Colonic mucosa (tissue), 4 donors: ENCODE measurements at regions not wholly inside any gene's neighbourhood (a gene's known extent, or its start where the extent isn't known, plus 50 kb on each side); places are given as distances from the start of the nearest gene placed in this dataset.

Experiments
- DNase-seq: peaks from one replicate; pipeline ENCODE4 v3.0.0-alpha.2; 2020
- H3K27ac ChIP-seq: fragments of 200-600 bp; one replicate; pipeline ENCODE4 v1.8.0; 2021
- H3K27me3 ChIP-seq: fragments of 200-600 bp; one replicate; pipeline ENCODE4 v1.8.0; 2021
- H3K36me3 ChIP-seq: fragments of 200-600 bp; one replicate; pipeline ENCODE4 v1.8.0; 2021
- H3K4me1 ChIP-seq: fragments of 200-600 bp; one replicate; pipeline ENCODE4 v1.8.0; 2021; ENCODE audit warnings: mild to moderate bottlenecking
- H3K4me3 ChIP-seq: fragments of 200-600 bp; one replicate; pipeline ENCODE4 v1.8.0; 2021
- H3K9ac ChIP-seq, 2 donors: one replicate each; pipeline ENCODE4 v1.7.0; 2013; ENCODE audit warnings: control low read depth in 2 of 2, low read depth in 2 of 2, low read length in 2 of 2
- H3K9me3 ChIP-seq: fragments of 200-600 bp; one replicate; pipeline ENCODE4 v1.8.0; 2021
- intact Hi-C: fragments of 100-400 bp; cut with DNase I; formaldehyde crosslinking; loops from one replicate; pipeline ENCODE4 v1.14.1; 2022
- TF ChIP-seq, protein P1 (sequence below): fragments of 200-600 bp; IDR thresholded peaks from one replicate; pipeline ENCODE4 v1.8.0; 2022; ENCODE audit warnings: antibody characterized with exemption, mild to moderate bottlenecking
- donor health status: healthy.
- donor health status: DM: no; HTN: no; CAD: no.
- donor health status: DM: no; HTN: no; CAD: no.

DNA sequence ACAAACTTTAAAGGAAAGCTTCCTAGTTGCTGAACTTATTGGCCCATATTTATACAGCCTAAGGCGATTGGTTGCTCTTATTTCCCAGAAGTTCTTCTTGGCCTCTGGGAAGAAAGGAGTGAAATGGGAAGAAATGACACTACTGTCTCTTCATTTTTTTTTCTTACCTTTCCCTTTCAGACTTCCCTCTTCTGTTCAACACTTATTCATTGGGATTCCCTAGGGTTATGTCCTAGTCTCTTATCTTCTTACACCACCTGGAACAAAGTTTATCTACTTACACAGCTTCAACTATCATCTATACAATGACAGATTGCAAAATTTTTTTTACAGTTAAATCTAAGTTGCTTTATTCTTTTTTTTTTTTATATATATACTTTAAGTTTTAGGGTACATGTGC lies 68.0 kb downstream of the SNX12 start:
- Histone ChIP-seq H3K36me3 (no peaks in the 10 kb centered on the region), H3K27me3 (no peaks in the 10 kb centered on the region), H3K4me1 (no peaks in the 10 kb centered on the region), H3K9ac (no peak overlapping the region), H3K27ac (no peak overlapping the region), H3K4me3 (no peak overlapping the region), H3K9me3 (no peaks in the 10 kb centered on the region)
- no peak for DNase-seq
- TF ChIP-seq, protein P1, sequence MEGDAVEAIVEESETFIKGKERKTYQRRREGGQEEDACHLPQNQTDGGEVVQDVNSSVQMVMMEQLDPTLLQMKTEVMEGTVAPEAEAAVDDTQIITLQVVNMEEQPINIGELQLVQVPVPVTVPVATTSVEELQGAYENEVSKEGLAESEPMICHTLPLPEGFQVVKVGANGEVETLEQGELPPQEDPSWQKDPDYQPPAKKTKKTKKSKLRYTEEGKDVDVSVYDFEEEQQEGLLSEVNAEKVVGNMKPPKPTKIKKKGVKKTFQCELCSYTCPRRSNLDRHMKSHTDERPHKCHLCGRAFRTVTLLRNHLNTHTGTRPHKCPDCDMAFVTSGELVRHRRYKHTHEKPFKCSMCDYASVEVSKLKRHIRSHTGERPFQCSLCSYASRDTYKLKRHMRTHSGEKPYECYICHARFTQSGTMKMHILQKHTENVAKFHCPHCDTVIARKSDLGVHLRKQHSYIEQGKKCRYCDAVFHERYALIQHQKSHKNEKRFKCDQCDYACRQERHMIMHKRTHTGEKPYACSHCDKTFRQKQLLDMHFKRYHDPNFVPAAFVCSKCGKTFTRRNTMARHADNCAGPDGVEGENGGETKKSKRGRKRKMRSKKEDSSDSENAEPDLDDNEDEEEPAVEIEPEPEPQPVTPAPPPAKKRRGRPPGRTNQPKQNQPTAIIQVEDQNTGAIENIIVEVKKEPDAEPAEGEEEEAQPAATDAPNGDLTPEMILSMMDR = no peak
- intact Hi-C loops = no loop called here

- peak; percentile 19 for DNase-seq
Measured at GRCh38 chrX:70998411-70999027, 67.6 kb upstream of the SLC7A3 start.

GRCh38 chrX:70995338-70995737 lies 64.4 kb upstream of the SLC7A3 start:
- Histone ChIP-seq H3K27ac (no peak overlapping the region), H3K27me3 (no peaks in the 10 kb centered on the region), H3K36me3 (no peaks in the 10 kb centered on the region), H3K4me3 (no peak overlapping the region), H3K9ac (no peak overlapping the region), H3K4me1 (no peaks in the 10 kb centered on the region), H3K9me3 (no peaks in the 10 kb centered on the region)
- intact Hi-C loops = no loop called here
- DNase-seq = no peak
- TF ChIP-seq, protein P1 = no peak

More at GRCh38 chrX:70998411-70999027, 67.6 kb upstream of the SLC7A3 start:
- no peaks in the 10 kb centered on the region for H3K4me1 ChIP-seq
- H3K9me3 ChIP-seq = no peaks in the 10 kb centered on the region
- TF ChIP-seq, protein P1 = no peak
- no peak overlapping the region for H3K27ac ChIP-seq
- H3K4me3 ChIP-seq = no peak overlapping the region
- H3K9ac ChIP-seq = no peak overlapping the region
- H3K27me3 ChIP-seq = no peaks in the 10 kb centered on the region
- no peaks in the 10 kb centered on the region for H3K36me3 ChIP-seq
- intact Hi-C loops = no loop called here

- H3K9me3 ChIP-seq = no peaks in the 10 kb centered on the region
- H3K27me3 ChIP-seq = no peaks in the 10 kb centered on the region
- TF ChIP-seq, protein P1 = no peak
- no peak for DNase-seq
- H3K4me1 ChIP-seq = no peaks in the 10 kb centered on the region
- intact Hi-C loops = no loop called here
- no peaks in the 10 kb centered on the region for H3K36me3 ChIP-seq
- no peak overlapping the region for H3K27ac ChIP-seq
- no peak overlapping the region for H3K4me3 ChIP-seq
- no peak overlapping the region for H3K9ac ChIP-seq
Measured at GRCh38 chrX:70988425-70988824, 57.5 kb upstream of the SLC7A3 start.
